ENCODE measurements at regions not wholly inside any gene's neighbourhood (a gene's known extent, or its start where the extent isn't known, plus 50 kb on each side); places are given as distances from the start of the nearest gene placed in this dataset.

GRCh38 chr12:42792265-42792664 is 202.7 kb upstream of the PRICKLE1 start:
- DNase-seq (ENCODE audit: low spot score): no peak

GRCh38 chr12:42791399-42791798 is 201.9 kb upstream of the PRICKLE1 start:
- no peak for DNase-seq (ENCODE audit: low spot score)

GRCh38 chr12:42790761-42791151 is 201.2 kb upstream of the PRICKLE1 start:
- peak; percentile 93 for DNase-seq (ENCODE audit: low spot score)

GRCh38 chr12:42789808-42790760 is 200.5 kb upstream of the PRICKLE1 start:
- no peak for DNase-seq (ENCODE audit: low spot score)

GRCh38 chr12:42786400-42787148 is 197.0 kb upstream of the PRICKLE1 start:
- no peak for DNase-seq (ENCODE audit: low spot score)

- DNase-seq (ENCODE audit: low spot score): no peak
These were observed 196.4 kb upstream of the PRICKLE1 start for GRCh38 chr12:42785944-42786343.

GRCh38 chr12:42780671-42781070 is 191.1 kb upstream of the PRICKLE1 start:
- no peak for DNase-seq (ENCODE audit: low spot score)

- DNase-seq (ENCODE audit: low spot score): no peak
These were observed 189.8 kb upstream of the PRICKLE1 start for GRCh38 chr12:42779186-42779859.

- DNase-seq (ENCODE audit: low spot score): no peak
These were observed 186.8 kb upstream of the PRICKLE1 start for GRCh38 chr12:42776396-42776795.

- DNase-seq (ENCODE audit: low spot score): no peak
These were observed 184.7 kb upstream of the PRICKLE1 start for GRCh38 chr12:42774238-42774637.

- DNase-seq (ENCODE audit: low spot score): no peak
These were observed 180.7 kb upstream of the PRICKLE1 start for GRCh38 chr12:42770261-42770660.

GRCh38 chr12:42769455-42769854 is 179.9 kb upstream of the PRICKLE1 start:
- DNase-seq (ENCODE audit: low spot score): no peak

- DNase-seq (ENCODE audit: low spot score): no peak
These were observed 178.5 kb upstream of the PRICKLE1 start for GRCh38 chr12:42767998-42768397.

- no peak for DNase-seq (ENCODE audit: low spot score)
These were observed 177.9 kb upstream of the PRICKLE1 start for GRCh38 chr12:42767326-42767954.

GRCh38 chr12:42766754-42767153 is 177.2 kb upstream of the PRICKLE1 start:
- no peak for DNase-seq (ENCODE audit: low spot score)

- DNase-seq (ENCODE audit: low spot score): no peak
These were observed 176.5 kb upstream of the PRICKLE1 start for GRCh38 chr12:42766026-42766425.

- no peak for DNase-seq (ENCODE audit: low spot score)
These were observed 174.1 kb upstream of the PRICKLE1 start for GRCh38 chr12:42763682-42764081.

- no peak for DNase-seq (ENCODE audit: low spot score)
These were observed 172.9 kb upstream of the PRICKLE1 start for GRCh38 chr12:42762395-42762925.

GRCh38 chr12:42761601-42762350 is 172.2 kb upstream of the PRICKLE1 start:
- peak; percentile 40 for DNase-seq (ENCODE audit: low spot score)

- peak; percentile 17 for DNase-seq (ENCODE audit: low spot score)
These were observed 171.5 kb upstream of the PRICKLE1 start for GRCh38 chr12:42761086-42761485.

GRCh38 chr12:42760550-42760949 is 171.0 kb upstream of the PRICKLE1 start:
- DNase-seq (ENCODE audit: low spot score): no peak

All from kidney tubule cell (primary cell).